ENCODE measurements at regions not wholly inside any gene's neighbourhood (a gene's known extent, or its start where the extent isn't known, plus 50 kb on each side); places are given as distances from the start of the nearest gene placed in this dataset.

DNA sequence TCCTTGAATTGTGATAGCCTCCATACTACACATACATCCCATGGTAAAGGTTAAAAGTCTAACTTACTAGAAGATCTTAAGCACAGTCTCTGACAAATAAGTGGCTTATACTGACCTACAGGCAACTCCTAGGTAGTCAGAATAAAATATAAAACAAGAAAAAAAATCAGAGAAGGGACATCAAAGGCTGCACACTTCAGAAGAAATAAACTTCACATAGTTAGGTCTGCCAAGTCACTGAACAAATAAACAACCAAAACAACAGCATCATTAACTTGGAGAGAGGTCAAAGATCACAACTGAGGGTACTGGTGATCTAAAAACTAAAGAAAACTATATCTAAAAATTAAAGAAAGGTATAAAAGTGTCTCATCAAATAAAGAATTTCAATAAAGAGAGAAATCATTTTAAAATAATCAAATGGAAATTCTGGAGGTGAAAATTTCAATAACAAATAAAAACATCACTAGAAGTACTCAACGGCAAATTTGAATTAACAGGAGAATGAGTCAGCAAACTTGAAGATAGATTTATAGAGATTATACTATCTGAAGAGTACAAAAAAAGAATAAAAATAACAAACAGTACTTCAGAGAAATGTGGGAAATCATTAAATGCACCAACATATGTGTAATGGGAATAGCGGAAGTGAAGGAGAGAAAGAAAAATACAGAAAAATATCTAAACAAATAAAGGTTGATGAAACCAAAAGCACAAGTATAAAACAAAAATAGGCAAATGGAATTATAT is 88.0 kb upstream of the UST start:
- TF ChIP-seq, protein P1, sequence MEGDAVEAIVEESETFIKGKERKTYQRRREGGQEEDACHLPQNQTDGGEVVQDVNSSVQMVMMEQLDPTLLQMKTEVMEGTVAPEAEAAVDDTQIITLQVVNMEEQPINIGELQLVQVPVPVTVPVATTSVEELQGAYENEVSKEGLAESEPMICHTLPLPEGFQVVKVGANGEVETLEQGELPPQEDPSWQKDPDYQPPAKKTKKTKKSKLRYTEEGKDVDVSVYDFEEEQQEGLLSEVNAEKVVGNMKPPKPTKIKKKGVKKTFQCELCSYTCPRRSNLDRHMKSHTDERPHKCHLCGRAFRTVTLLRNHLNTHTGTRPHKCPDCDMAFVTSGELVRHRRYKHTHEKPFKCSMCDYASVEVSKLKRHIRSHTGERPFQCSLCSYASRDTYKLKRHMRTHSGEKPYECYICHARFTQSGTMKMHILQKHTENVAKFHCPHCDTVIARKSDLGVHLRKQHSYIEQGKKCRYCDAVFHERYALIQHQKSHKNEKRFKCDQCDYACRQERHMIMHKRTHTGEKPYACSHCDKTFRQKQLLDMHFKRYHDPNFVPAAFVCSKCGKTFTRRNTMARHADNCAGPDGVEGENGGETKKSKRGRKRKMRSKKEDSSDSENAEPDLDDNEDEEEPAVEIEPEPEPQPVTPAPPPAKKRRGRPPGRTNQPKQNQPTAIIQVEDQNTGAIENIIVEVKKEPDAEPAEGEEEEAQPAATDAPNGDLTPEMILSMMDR (IDR thresholded peaks at IDR 0.05) = no peak
- TF ChIP-seq POLR2A (IDR thresholded peaks at IDR 0.05) = no peak
